ENCODE measurements at regions not wholly inside any gene's neighbourhood (a gene's known extent, or its start where the extent isn't known, plus 50 kb on each side); places are given as distances from the start of the nearest gene placed in this dataset.

GRCh38 chr12:27388650-27389049, 56.0 kb downstream of the BMAL2 start:
- TF ChIP-seq, protein P1, sequence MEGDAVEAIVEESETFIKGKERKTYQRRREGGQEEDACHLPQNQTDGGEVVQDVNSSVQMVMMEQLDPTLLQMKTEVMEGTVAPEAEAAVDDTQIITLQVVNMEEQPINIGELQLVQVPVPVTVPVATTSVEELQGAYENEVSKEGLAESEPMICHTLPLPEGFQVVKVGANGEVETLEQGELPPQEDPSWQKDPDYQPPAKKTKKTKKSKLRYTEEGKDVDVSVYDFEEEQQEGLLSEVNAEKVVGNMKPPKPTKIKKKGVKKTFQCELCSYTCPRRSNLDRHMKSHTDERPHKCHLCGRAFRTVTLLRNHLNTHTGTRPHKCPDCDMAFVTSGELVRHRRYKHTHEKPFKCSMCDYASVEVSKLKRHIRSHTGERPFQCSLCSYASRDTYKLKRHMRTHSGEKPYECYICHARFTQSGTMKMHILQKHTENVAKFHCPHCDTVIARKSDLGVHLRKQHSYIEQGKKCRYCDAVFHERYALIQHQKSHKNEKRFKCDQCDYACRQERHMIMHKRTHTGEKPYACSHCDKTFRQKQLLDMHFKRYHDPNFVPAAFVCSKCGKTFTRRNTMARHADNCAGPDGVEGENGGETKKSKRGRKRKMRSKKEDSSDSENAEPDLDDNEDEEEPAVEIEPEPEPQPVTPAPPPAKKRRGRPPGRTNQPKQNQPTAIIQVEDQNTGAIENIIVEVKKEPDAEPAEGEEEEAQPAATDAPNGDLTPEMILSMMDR (IDR thresholded peaks at IDR 0.05): no peak
- TF ChIP-seq EP300 (IDR thresholded peaks at IDR 0.05): no peak
- TF ChIP-seq POLR2A (IDR thresholded peaks at IDR 0.05; ENCODE audit: low read depth): no peak
